ENCODE measurements at regions not wholly inside any gene's neighbourhood (a gene's known extent, or its start where the extent isn't known, plus 50 kb on each side); places are given as distances from the start of the nearest gene placed in this dataset.
"Not testable (repeated sequence)": the region's sequence is repeated elsewhere in the genome, so short reads cannot be mapped to it uniquely, and the experiment has no call there.

DNA sequence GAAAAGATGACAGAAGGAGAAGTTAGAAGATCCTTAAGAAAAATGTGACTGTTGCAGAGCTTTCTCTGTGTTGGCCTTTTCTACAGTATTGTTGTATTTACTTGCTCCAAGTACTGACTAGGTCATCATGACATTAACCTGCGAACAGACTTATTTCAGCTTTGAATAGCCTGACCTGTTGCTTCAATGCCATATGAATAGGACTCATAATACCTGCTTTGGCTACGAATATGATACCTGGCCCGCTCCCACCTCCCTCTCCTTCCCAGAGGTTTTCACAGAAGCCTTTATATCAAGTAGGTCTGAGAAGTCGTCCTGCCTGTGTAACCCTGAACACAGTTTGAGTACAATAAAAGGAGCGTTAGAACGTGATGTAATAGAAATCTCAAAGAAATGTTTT, 169.6 kb upstream of the PGR start:
- no peak for DNase-seq (ENCODE audit: low read depth in 4 of 4, low spot score in 3 of 4)

DNA sequence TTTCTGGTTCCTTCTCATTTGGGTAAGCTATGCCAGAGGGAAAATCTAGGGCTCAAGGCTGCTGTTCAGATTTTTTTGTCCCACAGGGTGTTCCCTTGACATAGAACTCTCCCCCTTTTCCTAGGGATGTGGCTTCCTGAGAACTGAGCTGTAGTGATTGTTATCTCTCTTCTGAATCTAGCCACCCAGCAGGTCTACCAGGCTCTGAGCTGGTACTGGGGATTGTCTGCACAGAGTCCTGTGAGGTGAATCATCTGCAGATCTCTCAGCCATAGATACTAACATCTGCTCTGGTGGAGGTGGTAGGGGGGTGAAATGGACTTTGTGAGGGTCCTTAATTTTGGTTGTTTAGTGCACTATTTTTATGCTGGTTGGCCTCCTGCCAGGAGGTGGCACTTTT, 167.3 kb upstream of the PGR start:
- DNase-seq (ENCODE audit: low read depth in 4 of 4, low spot score in 3 of 4): no peak

DNA sequence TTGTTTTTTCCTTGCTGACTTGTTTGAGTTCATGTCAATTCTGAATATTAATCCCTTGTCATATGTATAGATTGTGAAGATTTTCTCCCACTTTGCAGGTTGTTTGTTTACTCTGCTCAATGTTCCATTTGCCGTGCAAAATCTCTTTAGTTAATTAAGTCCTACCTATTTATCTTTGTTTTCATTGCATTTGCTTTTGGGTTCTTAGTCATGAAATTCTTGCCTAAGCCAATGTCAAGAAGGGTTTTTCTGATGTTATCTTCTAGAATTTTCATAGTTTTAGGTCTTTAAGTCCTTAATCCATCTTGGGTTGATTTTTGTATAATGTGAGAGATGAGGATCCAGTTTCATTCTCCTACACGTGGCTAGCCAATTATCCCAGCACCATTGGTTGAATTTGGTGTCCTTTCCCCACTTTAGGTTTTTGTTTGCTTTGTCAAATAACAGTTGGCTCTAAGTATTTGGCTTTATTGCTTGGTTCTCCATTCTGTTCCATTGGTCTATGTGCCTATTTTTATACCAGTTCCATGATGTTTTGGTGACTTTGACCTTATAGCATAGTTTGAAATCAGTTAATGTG, 163.1 kb upstream of the PGR start:
- DNase-seq (ENCODE audit: low read depth in 4 of 4, low spot score in 3 of 4): no peak

DNA sequence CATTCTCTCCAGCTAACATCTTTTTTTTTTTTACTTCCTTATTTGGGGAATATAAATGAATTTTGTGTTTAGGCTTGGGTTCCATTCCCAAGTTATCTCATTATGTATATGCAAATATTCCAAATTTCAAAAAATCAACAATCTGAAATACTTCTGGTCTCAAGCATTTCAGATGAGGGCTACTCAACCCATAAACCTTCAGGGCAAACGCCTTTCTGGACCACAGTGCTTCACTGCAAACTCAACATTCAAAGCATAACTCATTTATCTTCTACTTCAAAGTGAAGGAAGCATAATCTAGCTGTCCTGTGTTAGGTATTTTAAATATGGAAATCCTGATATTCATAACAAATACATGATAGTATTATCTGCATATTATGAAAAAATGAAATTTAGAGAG, 161.7 kb upstream of the PGR start:
- no peak for DNase-seq (ENCODE audit: low read depth in 4 of 4, low spot score in 3 of 4)

DNA sequence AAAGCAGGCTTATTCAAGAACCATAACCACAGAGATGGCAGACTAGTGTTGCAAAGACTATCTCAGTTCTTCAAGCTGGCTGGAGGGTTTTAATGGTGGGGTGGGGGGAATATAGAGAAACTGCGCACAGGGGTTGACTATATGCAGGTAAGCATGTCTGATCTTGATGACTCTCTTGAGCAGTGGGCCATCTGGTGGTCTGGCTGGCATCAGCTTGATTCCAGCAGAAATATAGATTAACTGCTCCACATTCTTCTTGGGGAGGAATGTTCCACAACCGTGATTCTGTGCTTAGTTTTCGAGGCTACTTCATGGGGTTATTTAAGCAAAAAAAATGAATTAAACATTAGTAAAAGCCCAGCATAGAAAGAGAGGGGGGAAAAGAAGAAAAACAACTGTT, 158.8 kb upstream of the PGR start:
- no peak for DNase-seq (ENCODE audit: low read depth in 4 of 4, low spot score in 3 of 4)

DNA sequence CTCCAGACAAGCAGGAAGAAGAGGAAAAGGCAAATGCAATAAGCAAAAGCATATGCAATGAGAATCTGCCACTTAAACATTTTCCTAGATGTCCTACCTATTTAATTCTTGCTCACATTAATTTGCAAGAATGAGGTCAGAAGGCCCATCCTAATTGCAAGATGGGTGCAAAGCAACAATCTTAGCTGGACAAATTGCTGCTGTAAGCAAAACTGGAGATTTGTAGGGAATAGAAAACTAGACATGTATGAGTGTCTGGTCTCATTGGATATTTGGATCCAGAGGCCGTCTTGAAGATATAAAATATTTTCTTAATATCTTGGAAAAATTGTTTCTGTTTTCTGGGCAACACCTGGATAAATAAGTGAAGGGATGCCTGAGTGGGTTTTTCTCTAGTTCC, 150.1 kb upstream of the PGR start:
- no peak for DNase-seq (ENCODE audit: low read depth in 4 of 4, low spot score in 3 of 4)

DNA sequence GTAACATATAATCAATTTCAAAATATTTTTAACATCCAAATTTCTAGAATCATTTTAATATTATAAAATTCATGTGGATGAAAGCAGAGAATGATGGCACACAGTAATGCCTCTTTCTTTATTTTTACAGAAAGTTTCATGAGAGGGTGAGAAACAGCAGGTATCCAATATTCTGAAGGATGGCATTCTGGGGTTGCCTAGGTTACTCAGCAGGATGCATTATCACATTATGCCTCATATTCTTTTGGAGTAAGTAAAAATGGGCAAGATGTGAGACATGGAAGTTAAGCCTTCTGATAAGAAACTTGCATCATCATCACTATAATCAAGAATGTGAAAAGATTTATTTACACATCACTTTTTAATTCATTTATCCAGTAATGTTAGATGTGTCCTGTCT, 148.7 kb upstream of the PGR start:
- no peak for DNase-seq (ENCODE audit: low read depth in 4 of 4, low spot score in 3 of 4)

DNA sequence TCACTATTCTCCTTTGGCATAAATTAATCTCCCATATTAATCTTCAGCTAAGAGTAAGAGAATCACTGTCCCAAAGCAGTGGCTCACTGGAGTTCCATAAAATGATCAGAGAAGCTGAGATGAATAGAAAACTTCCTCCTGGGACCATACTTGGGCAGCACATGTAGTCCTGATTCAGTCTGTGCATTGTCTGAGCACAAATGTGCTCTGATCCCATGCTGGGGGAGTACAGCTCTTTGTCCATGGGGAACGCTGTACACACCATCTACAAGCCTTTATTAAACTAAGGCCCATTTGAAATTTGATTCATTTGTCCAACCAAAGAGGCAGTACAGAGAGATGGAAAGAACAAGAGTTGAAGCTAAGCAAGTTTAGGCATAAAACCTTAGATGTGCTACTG, 147.4 kb upstream of the PGR start:
- no peak for DNase-seq (ENCODE audit: low read depth in 4 of 4, low spot score in 3 of 4)

DNA sequence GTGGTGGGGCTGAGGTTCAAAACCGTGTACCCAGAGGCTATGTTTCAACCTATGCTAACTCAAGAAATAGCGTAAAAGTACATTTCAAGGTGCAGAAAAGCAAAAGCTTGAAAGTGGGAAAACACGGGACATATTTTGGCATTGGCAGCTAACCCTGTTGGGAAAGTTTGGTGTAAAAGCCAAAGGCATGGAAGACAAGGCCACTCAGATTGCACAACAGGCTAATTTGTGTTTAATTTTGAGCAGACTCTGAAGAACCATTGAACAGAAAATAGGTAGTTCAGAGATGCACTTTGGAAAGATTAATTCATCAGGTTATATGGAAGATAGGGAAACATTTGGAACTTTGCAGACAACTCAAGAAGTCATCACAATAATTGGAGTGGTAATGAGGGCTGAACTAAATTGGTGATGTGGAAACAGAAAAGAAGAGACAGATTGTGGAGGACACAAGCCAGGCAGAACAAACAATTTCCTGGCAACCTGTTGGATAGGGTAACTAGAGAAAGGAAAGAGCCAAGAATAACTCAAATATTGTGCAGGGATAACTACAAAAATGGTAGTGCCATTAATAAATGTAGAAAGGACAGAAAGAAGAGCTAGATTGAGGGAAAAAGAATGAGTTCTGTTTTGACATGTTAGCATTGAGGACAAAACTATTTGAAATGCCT, 140.5 kb upstream of the PGR start:
- no peak for DNase-seq (ENCODE audit: low read depth in 4 of 4, low spot score in 3 of 4)

DNA sequence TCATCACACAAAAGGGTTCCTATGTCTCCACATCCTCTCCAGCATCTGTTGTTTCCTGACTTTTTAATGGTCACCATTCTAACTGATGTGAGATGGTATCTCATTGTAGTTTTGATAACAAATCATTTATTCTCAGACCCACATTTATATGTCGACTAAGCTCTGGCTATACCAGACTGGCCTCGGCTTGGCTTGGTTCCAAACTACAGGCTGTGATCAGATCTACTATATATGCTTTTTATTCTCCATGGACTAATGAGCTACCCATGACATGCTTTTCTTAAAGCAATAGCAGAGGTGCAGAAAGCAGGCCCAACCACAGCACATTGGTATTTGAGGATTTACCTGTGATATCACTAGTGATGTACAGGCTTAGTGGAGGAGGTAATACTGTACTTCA, 139.8 kb upstream of the PGR start:
- DNase-seq (ENCODE audit: low read depth in 4 of 4, low spot score in 3 of 4): no peak

DNA sequence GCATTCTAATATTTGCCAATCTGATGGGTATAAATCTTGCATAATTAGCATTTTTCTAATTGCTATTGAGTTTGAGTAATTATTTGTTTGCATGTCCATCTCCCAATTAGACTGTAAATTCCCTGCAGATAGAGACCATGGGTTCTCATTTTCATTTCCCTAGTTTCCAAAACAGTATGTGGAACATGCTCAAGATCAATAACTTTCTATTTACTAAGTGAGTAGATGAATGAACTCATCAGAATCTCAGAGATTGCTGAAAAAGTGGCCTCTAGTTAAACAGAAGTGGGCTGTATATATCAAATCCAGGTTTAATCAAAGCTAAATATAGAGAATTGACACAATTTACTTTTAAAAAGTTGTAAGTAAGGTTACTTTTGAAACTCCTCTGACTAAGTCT, 138.0 kb upstream of the PGR start:
- no peak for DNase-seq (ENCODE audit: low read depth in 4 of 4, low spot score in 3 of 4)

DNA sequence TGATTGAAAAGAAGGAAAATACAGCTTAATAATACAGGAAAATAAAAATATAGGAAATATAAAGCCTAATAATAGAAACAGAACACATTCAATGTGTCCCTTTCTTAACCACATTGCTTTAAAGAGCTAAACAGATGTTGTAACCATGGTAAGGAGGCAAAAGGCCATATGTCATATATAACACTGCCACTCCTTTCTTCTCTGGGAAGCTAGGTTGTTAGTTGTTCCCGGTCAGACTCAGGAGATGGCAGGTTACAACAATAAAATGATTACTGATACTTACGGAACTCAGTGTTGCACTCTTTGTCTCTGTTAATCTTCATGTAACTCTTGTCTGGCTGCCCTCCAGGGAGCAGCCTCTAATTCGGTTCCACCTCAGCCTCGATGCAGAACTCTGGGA, 134.7 kb upstream of the PGR start:
- no peak for DNase-seq (ENCODE audit: low read depth in 4 of 4, low spot score in 3 of 4)

DNA sequence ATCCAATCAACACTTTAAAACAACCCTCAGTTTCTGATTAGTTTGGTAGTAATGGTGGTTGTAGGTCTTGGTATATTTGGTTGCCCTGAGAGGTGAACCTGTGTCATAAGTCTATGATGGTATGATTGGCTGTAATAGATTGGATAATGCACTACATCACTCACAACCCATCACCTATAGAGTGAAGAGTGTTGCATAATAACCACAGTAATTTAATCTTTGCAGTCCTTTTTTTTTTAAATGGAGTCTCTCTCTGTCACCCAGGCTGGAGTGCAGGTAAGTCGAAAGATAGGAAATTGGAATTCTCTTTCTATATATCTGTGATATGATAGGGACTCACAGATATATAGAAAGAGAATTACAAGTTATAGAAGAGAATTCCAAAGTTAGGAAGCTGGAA, 133.4 kb upstream of the PGR start:
- DNase-seq (ENCODE audit: low read depth in 4 of 4, low spot score in 3 of 4): no peak

DNA sequence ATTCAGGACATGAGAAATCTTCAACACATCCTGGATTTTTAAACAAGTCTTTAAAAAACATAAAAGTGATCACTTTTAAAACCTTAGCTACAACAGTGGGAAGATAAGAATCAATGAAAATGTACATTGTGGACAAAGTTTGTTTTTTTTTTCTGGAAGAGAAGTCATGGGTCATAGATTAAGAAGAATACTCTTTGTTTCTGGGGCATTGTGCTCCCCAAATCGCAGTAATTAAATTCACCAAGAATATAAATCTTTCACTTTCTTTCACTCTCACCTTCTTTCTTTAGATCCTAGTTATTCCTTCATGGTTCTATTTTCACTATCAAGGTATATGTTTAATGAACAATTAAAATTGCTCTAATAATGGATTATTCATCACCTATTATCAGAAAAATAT, 132.6 kb upstream of the PGR start:
- no peak for DNase-seq (ENCODE audit: low read depth in 4 of 4, low spot score in 3 of 4)

DNA sequence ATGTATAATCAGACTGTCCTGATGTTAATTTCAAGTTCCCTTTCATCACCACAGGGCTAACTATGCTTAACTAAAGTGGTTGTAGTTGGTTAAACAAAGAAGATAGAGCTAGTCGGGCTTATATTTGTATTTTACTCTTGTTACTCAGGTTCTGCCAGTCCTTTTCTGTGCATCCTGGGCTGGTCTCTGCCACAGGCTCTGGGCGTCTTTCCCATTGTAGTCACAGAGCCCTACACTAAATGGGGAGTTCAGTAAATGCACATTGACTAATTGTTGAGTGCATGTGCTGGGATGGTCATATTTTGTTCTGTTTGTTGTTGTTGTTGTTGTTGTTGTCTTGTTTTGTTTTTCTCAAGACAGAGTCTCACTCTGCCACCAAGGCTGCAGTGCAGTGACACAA, 125.4 kb upstream of the PGR start:
- no peak for DNase-seq (ENCODE audit: low read depth in 4 of 4, low spot score in 3 of 4)

DNA sequence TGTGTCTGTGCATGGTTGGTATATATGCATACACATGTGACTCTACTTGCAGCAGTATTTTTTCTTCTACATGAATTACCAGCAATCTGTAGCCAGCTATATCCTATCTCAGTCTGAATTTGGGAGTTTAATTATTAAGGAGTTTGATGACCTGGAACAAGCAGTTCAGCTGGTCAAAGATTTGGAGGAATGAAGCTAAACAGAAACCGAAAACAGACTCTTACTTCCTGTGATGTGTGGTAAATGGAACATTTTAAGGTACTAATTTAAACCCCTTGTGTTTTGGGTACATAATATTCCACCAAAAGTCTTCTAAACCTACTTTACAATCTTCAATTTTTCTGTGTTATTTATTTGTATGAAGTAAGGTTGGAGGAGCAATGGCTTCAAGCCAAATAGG, 124.4 kb upstream of the PGR start:
- no peak for DNase-seq (ENCODE audit: low read depth in 4 of 4, low spot score in 3 of 4)

DNA sequence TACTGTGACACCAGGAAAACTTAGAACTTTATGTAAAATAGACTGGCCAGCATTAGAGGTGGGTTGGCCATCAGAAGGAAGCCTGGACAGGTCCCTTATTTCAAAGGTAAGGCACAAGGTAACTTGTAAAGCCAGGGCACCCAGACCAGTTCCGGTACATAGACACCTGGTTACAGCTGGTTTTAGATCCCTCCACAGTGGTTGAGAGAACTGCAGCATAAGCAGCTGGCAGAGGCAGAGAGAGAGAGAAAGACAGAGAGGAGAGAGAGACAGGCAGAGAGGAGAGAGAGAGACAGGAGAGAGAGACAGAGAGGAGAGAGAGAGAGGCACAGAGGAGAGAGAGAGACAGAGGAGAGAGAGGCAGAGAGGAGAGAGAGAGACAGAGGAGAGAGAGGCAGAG, 116.0 kb upstream of the PGR start:
- not testable (repeated sequence) for DNase-seq (ENCODE audit: low read depth in 4 of 4, low spot score in 3 of 4)

DNA sequence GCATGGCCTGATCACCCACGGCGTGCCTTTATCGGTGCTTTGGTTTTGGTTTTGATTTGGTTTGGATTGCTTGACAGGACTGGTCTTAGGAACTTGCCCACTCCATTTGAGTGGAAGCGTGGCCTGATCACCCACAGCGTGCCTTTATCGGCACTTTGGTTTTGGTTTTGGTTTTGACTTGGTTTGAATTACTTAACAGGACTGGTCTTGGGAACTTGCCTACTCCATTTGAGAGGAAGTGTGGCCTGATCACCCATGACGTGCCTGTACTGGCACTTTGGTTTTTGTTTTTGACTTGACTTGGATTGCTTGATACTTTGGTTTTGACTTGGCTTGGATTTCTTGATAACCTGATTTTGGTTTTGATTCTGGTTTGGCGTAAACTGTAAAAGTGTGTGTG, 115.5 kb upstream of the PGR start:
- DNase-seq (ENCODE audit: low read depth in 4 of 4, low spot score in 3 of 4): not testable (repeated sequence)

DNA sequence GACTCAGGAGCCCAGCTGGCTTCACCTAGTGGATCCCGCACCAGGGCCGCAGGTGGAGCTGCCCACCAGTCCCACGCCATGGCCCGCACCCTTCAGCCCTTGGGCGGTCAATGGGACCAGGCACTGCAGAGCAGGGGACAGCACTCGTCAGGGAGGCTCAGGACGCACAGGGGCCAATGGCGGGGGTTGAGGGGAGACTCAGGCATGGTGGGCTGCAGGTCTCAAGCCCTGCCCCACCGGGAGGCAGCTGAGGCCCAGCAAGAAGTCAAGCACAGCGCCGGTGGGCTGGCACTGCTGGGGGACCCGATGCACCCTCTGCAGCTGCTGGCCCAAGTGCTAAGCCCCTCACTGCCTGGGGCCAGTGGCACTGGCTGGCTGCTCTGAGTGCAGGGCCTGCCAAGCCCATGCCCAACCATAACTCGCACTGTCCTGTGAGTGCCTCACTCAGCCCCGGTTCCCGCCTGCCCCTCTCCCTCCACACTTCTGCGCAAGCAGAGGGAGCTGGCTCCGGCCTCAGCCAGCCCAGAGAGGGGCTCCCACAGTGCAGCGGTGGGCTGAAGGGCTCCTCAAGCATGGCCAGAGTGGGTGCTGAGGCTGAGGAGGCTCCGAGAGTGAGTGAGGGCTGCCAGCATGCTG, 111.7 kb upstream of the PGR start:
- DNase-seq (ENCODE audit: low read depth in 4 of 4, low spot score in 3 of 4): no peak

DNA sequence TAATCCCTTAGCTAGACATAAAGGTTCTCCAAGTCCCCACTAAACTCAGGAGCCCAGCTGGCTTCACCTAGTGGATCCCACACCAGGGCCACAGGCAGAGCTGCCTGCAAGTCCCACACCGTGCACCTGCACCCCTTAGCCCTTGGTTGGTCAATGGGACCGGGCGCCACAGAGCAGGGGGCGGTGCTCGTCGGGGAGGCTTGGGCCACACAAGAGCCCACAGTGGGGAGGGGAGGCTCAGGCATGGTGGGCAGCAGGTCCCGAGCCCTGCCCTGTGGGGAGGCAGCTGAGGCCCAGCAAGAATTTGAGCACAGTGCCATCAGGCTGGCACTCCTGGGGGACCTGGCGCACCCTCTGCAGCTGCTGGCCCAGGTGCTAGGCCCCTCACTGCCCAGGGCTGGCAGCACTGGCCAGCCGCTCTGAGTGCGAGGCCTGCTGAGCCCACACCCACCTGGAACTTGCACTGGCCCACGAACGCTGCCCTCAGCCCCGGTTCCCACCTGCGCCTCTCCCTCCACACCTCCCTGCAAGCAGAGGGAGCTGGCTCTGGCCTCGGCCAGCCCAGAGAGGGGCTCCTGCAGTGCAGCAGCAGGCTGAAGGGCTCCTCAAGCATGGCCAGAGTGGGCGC, 101.7 kb upstream of the PGR start:
- DNase-seq (ENCODE audit: low read depth in 4 of 4, low spot score in 3 of 4): not testable (repeated sequence)

DNA sequence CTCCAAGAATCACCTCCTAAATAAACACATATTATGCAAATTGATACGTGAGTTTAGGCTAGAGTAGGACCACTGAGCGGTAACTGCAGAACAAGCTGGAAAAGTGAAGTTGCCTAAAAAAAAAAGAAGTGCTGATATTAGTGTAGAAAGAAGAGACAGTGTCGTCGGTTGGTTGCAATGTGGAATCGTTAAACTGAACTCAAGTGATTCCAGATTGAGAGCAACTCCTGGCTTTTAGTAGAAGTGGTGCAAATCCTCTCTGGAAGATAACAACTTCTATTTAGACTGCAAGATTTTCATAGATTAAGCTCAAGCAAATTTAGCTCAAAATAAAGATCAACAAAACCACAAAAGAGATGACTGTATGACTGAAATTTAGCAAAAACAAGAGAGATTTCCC, 97.0 kb upstream of the PGR start:
- no peak for DNase-seq (ENCODE audit: low read depth in 4 of 4, low spot score in 3 of 4)

DNA sequence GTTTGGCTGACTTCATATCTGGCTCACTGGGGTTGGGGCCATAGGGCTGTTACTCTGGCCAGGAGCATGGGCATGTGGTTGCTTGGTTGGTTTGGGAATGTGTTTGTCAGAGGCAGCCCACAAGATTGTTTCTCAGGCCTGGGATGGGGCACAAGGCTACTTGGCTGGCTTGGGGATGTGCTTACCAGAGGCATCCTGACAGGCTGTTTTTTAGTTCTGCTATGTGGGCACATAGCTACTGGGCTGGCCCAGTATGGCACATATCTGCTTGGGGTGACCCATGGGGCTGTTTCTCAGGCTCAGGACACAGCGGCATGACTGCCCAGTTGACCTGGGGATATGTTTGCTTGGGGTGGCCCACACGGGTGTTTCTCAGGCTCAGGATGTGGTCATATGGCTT, 94.6 kb upstream of the PGR start:
- no peak for DNase-seq (ENCODE audit: low read depth in 4 of 4, low spot score in 3 of 4)

Data from left renal pelvis (tissue), 4 donors.